HG03520 (cell line): ENCODE measurements at regions not wholly inside any gene's neighbourhood (a gene's known extent, or its start where the extent isn't known, plus 50 kb on each side); places are given as distances from the start of the nearest gene placed in this dataset.
"Not testable (repeated sequence)": the region's sequence is repeated elsewhere in the genome, so short reads cannot be mapped to it uniquely, and the experiment has no call there.

Source experiments
- ATAC-seq: cut with Tn5 transposase; IDR thresholded peaks from one replicate; pipeline ENCODE4 v1.9.1; 2021; ENCODE audit warnings: mild to moderate bottlenecking, moderate library complexity; ENCODE audit not compliant: unreplicated experiment

DNA sequence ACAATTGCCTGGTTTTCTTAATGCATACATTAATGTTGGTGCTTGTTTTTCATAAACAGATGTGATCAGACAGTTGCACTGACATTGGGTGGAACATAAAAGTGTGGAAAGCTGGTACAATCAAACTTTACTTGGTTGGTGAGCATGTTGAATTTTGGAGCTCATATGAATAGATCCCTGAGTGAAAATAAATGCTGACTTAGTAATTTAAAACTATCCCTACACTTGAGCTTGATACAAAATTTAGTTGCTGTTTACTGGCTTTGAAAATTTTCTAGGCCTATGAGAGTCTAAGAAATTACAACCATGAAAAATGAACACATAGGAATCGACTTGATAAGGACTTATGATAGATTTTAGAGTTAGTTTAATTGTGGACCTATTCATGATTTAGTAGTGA, 551.8 kb upstream of the PABPC4L start:
- no peak for ATAC-seq

DNA sequence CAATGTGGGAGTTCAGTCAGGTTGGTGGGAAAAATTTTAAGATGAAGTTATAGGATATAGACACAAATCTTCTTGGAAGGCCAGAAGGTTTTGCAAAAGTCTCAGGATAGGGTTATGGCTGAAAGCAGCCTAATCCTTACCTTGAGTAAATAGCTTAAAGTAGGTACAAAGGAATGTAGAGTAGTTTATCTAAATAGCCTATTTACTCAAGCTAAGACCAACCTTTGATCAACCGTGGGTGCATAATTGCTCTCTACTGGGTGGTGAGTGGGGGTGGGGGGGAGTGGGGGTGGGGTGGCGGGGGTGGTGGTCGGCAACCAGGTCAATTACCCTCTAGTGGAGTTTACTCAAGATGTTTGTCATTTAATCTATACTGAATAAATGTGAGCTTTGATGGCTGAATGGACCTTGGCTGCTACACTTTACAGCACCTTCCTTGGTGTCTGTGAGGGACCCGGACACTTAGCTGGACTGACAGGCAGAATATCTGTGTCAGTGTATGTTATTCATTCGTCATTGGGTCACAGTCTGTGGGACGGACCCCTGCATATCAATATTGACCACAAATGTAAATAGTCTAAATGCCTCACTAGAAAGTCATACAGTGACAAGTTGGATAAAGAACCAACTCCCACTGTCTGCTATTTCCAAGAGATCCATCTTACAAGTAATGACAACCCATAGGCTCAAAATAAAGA, 545.7 kb upstream of the PABPC4L start:
- ATAC-seq: no peak

DNA sequence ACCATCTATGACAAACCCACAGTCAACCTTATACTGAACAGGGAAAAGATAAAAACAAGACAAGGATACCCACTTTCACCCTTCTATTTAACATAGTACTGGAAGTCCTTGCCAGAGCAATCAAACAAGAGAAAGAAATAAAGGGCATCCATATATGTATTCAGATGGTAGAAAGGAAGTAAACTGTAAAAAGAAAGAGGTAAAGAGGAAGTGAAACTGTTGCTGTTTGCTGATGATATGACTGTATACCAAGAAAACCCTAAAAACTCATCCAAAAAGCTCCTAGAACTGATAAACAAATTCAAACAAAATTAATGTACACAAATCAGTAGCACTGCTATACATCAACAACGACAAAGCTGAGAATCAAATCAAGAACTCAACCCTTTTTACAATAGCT, 538.7 kb upstream of the PABPC4L start:
- peak; percentile 51 for ATAC-seq

DNA sequence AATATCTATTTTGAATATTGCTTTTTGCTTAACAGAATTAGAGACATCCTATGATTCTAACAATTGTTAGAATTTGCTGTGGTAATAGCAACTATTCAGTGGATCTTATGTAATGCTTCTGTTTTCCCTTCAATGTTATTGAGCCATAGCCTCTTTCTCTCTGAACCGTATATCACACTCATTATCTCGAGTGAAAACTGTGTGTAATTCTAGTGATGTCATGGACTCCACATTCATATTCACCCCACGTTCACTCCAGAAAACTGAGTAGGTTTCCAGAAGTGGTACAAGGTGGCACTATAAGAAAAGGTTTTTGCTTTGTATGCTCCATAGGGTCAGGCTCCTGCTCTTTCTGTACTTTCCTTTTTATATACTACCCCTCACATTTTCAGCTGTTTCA, 534.3 kb upstream of the PABPC4L start:
- ATAC-seq: no peak

DNA sequence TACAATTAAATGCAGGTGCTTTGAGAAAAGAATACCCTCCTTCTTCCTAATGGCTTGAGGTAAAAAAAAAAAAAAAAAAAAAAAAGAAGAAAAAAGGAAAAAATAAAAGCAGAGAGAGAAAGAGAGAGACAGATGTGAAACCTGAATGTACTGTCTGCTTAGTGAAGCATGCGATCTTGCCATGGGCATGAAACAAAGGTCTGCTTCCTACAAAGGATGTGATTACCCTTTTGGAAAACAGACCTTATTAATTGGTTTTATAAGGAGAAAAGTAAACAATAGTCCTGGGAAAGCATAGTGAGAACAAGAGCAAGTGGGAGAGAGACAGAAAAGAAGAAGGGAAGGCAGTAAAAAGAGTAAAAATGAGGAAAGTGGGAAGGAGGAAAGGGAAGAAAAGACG, 526.1 kb upstream of the PABPC4L start:
- no peak for ATAC-seq

DNA sequence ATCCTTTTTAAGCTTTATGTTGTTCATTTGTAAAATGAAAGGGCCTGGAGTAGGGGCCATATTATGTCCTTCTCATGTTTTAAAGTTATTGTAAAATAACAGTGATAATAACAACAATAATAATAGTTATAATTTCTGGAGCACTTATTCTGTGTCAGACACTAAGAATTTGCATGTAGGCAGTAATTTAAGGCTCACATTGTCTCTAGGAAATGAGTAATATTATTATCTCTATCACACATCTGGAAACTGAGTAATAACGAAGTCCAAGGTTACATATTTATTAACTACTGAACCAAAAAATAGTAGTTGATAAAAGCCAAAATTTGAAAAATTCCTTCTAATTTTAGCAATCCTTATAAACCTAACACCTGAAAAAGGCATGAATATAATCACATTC, 520.7 kb upstream of the PABPC4L start:
- no peak for ATAC-seq

DNA sequence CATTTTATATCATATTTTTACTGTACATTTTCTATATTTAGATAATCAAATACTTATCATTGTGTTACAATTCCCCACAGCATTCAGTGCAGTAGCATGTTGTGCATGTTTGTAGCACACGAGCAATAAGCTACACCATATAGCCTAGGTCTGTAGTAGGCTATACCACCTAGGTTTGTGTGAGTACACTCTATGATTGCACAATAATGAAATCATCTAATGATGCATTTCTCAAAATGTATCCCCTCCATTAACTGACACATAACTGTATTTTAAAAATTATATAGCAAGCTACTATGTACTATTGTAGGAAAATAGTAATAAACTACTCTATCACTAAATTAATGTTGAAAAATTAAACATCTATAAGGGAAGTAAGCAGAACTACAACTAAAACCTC, 518.4 kb upstream of the PABPC4L start:
- ATAC-seq: no peak

DNA sequence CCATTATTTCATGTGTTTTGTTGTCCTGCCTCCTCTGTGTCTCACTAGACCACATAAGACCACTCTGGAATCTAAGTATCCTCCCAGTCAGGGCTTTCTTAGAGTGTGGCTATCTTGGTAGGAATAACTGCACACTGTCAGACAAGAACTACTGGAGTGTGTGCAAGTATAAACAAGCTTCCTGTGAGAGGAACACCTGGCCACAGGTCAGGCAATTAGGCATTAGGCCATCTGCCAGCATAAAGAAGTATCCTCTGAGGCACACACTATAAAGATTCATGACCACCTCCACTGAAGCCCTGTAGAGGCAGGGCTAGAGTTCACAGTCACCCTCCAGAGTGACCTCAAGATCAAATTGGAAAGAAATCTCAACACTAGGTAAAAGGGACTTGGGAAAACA, 507.0 kb upstream of the PABPC4L start:
- ATAC-seq: no peak

DNA sequence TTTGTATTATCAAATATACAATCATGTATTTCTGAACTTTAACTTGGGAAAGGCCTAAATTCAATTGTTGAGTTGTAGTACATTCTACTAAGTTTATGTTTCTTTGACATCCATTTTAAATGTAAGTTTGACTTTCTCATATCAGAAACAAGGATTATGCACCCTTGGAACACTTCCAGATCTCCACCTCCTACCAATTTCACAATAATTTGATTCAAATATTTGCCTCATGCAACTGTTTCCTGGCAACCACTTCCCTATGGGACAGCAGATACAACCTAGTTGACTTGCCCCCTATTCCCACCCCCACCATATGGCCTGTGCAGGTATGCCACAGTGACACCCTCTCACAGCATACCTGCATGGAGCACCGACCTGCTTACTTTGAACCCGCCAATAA, 506.4 kb upstream of the PABPC4L start:
- ATAC-seq: no peak

DNA sequence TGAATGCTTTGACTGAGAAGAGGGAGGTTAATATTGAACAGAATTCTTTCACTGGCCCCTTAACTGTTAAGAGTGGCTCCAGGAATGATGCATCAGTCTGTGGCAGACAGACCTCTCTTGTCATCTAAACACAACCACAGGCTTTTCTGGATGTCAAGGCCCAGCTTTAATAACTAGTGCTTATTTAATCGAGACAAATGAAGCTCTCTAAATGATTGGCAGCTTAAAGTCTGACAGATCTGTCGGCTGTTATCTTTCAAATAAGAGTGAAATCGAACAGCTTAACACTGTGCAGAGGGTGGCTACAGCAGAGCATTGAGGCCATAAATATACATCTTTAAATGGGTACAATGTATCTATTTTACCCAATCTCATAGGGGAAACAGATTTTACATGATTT, 500.8 kb upstream of the PABPC4L start:
- no peak for ATAC-seq

DNA sequence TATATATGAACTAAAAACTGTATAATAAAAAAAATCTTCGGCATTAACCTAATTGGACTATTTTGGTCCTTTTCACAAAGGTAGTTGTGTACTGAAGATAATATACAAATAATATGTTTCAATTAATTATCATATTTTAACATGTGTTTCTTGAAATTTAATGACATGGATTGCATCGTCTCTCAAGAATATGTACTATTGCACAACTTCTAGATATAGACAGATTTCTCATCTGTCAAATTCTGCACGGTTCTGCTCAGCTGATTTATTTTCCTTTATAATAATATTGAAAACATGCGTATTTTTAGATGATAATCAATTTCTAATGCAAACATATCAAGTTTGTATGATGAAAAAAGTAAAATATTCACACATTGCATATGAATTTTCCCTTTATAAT, 498.7 kb upstream of the PABPC4L start:
- no peak for ATAC-seq

DNA sequence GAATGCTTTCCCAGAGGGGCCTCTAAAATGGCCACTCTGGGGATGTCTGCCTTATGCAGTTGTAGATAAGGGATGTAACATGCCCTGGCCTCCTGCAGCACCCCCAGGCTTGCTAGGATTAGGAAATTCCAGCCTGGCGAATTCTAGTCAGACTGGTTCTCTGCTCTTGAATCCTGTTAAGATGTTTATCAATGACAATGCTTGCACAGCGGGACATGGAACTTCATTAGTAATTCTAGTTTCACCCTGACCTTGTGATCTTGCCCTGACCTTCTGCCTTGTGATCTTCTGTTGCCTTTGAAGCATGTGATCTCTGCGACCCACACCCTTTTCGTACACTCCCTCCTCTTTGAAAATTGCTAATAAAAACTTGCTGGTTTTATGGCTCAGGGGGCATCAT, 497.2 kb upstream of the PABPC4L start:
- ATAC-seq: not testable (repeated sequence)

DNA sequence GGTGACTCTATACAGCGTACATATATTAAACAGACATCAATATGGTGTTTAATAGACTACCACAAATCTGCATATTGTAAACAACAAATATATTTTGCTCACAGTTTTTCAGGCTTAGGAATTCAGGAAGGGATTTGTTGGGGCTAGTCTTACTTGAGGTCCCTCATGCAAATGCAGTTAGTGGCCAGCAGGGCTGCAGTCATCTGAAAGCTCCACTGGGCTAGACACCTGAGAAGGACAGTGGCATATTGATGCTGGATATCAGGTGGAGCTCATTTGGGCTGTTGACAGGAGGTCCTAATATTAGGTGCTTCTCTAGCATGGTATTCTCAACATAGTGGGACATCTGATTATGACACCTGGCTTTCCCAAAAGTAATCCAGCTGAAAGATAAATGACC, 493.8 kb upstream of the PABPC4L start:
- no peak for ATAC-seq

DNA sequence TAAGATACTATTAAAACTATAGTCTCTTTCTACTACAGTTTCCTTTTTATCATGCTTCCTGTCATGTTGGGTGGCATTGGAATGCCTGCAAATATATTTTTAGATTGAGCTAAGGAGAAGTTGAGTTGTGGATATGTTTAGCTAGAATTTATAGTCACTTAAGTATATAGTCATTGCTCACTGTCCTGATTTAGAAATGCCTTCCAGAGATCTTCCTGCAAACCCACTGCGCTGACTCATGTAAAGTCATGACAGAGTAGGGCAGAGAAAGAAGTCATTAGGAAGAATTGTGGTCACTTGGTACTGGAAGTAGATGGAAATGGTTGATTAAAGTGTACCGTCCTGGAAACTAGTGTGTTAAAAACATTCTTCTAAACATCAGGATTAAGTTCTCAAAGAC, 490.3 kb upstream of the PABPC4L start:
- ATAC-seq: no peak

DNA sequence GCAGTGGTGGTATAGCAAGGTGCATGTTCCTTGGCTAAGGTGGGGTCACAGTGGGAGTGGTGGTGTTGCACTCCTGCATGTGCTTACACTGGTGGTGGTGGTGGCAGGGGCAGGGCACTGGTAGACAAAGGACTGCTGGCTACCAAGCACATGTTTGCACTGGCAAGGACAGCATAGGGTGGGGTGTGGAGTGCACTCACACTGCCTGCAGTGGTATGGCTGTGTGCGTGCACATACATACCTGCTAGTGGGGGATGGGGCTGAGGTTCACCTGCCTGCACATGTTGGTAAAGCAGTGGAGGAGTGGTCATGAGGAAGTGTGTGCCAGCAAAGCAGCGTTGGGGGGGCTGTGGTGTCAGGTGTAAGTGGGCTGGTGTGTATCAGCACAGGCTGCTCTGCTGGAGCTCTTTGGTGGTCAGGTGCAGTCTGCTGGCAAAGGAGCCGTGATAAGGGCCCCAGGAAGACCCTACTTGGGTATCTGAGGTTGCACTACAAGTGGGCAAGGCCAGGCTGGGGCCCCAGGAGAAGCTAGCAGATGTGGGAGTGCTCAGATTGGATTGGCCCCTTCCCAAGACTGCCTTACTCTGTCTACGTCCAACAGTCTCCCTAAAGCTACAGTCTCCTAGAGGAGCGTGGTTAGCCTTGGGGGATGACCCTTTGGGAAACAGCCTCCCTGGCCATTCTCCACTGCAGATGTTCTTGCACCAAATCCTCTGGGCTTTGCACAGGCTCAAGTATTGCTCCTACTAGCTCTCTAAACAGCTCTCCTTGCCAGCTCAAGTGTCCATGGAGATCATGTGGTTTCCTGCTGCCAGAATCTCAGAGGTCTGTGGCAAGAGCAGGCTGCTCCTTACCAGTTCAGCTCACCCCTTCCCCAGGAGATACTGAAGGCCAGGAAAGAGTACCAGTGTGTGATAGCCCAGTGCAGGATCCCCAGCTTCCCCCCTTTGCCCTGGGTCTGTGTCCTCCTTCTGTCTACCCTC, 486.3 kb upstream of the PABPC4L start:
- no peak for ATAC-seq

DNA sequence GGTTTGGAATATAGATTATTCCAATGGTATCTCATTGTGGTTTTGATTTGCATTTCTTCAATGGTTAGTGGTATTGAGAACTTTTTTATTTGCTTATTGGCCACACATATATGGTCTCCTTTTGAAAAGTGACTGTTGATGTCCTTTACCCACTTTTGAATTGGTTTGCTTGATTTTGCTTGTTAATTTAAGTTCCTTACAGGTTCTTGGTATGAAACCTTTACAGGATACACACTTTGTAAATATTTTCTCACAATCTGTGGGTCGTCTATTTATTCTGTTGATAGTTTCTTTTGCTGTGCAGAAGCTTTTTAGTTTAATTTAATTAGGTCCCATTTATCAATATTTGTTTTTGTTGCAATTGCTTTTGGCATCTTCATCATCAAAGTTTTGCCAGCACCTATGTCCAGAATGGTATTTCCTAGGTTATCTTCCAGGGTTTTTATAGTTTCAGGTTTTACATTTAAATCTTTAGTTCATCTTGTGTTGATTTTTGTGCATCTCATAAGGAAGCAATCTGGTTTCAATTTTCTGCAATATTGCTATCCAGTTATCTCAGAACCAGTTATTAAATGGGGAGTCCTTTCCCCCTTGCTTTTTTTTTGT, 475.7 kb upstream of the PABPC4L start:
- no peak for ATAC-seq

DNA sequence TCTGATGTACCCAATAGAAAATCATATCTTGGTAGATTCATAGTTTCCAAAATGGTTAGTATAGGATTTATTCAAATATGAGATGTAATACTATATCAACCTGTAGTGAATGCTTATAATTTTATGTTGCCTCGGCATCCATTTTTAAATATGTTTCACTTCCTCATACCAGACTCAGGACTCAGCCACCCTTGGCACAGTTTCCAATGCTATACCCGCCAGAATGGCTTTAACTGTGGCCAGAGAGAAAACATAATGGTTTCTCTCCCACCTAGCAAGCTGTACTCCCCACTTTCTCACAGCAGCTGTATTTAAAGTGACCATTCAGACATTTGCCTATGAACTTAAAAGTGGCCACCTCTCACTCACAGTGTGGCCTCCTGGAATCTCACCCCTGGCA, 466.6 kb upstream of the PABPC4L start:
- no peak for ATAC-seq

DNA sequence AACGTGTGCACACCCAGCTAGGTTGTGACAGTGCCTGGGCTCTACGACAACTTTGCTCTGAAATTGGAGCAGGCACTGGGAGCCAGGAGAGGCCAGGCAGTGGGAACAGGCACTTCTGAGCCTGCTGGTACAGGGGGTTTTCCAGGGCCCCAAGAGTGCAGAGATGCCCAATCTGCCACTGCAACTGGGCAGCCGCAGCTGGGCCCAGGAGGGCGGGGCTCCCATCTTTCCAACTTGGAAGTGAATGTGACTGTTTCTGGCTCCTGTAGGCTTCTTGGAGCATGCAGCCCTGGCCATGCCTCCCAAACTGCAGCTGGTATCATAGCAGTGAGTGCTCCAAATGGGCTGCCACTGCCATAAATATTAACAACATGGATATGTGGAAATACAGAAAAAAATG, 465.1 kb upstream of the PABPC4L start:
- ATAC-seq: no peak

DNA sequence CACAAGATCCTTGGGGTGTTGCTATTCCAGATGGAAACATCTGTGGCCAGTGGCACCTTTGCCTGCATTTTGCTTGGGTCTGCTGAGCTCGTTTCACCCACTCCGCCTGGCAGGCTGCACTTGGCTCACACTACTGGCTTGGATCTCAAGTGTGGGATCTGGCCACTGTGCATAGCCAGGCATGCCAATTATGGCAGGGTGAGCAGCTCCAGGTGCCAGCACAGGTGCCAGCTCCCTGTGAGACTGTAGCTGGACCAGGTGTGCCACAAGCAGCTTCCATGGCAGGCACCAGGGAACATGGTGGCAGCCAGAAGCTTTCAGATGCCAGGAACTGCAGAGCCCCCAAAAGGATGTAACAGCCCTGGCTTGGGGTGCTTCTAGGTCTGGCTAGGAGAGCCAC, 463.8 kb upstream of the PABPC4L start:
- no peak for ATAC-seq

DNA sequence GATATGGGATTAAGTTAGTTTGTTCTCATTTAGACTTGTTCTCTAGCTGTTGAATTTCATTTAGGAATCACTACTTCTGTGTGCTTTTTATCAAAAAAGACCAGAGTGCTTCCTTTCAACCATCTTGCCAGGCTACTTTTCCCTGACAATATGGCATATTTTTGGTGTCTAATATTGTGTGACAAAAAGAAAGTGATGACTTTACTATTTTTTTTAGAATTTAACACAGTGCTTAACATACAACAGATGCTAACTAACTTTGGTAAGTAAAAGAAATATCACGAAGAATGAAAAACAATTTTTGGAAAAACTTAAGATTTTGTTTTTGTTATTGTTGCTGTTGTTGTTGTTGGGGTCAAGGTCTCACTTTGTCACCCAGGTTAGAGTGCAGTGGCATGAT, 462.2 kb upstream of the PABPC4L start:
- ATAC-seq: no peak

DNA sequence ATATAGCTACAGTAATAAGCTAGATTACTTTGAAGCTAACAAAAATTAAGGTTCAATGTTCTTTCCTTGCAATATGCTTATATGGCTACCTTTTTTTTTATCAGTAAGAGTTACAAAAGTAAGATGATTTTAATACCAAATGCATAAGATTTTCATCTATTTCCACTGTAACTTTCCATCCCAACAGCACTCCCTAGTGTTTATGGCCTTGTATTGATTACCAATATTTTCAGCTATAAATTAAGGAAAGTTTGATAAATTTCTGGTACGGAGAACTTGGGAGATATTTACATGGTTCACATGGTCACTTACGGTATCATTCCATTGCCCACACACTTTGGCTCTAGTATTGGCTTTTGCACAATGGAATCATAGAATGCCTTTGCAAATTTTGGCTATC, 448.9 kb upstream of the PABPC4L start:
- ATAC-seq: no peak

DNA sequence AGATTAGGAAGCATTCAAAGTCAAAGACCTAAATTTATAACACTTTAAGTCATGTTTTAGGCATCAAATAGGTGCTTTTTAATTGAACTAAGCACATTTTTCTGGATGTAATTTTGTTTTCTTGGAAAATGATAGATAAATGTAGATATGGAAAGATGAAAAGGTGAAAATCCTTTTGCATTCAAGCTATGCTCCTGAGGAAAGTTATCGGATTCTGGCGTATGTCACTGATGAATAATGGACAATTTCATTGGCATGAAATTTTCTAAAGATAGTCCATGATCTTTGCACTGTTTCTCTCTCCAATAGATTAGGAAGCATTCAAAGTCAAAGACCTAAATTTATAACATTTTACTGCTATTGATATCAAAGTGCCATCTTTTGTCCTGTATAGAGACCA, 444.2 kb upstream of the PABPC4L start:
- ATAC-seq: no peak
